HG02870 (cell line): ENCODE measurements at regions not wholly inside any gene's neighbourhood (a gene's known extent, or its start where the extent isn't known, plus 50 kb on each side); places are given as distances from the start of the nearest gene placed in this dataset.

Experiments
- ATAC-seq: cut with Tn5 transposase; IDR thresholded peaks from one replicate; pipeline ENCODE4 v1.9.1; 2021; ENCODE audit warnings: mild to moderate bottlenecking, moderate library complexity; ENCODE audit not compliant: unreplicated experiment

- no peak for ATAC-seq
These were observed 1435.4 kb upstream of the LRRTM1 start for GRCh38 chr2:81739966-81740365.

- ATAC-seq: no peak
These were observed 1430.4 kb upstream of the LRRTM1 start for GRCh38 chr2:81734981-81735380.

GRCh38 chr2:81714817-81715216 lies 1410.3 kb upstream of the LRRTM1 start:
- ATAC-seq: no peak

- ATAC-seq: no peak
These were observed 1402.3 kb upstream of the LRRTM1 start for GRCh38 chr2:81706856-81707255.

GRCh38 chr2:81703831-81704230 lies 1399.3 kb upstream of the LRRTM1 start:
- ATAC-seq: no peak

- no peak for ATAC-seq
These were observed 1388.0 kb upstream of the LRRTM1 start for GRCh38 chr2:81692566-81692965.

GRCh38 chr2:81675641-81676040 lies 1371.1 kb upstream of the LRRTM1 start:
- ATAC-seq: no peak

- no peak for ATAC-seq
These were observed 1368.4 kb upstream of the LRRTM1 start for GRCh38 chr2:81672923-81673322.

GRCh38 chr2:81672516-81672915 lies 1368.0 kb upstream of the LRRTM1 start:
- no peak for ATAC-seq

- no peak for ATAC-seq
These were observed 1366.3 kb upstream of the LRRTM1 start for GRCh38 chr2:81670885-81671284.

GRCh38 chr2:81661081-81661480 lies 1356.5 kb upstream of the LRRTM1 start:
- ATAC-seq: no peak

- no peak for ATAC-seq
These were observed 1353.7 kb upstream of the LRRTM1 start for GRCh38 chr2:81658227-81658626.

GRCh38 chr2:81650048-81650971 lies 1345.8 kb upstream of the LRRTM1 start:
- ATAC-seq: no peak

- ATAC-seq: no peak
These were observed 1344.3 kb upstream of the LRRTM1 start for GRCh38 chr2:81648806-81649205.

GRCh38 chr2:81648370-81648769 lies 1343.8 kb upstream of the LRRTM1 start:
- ATAC-seq: no peak

GRCh38 chr2:81647715-81648230 lies 1343.2 kb upstream of the LRRTM1 start:
- no peak for ATAC-seq

GRCh38 chr2:81645745-81646301 lies 1341.3 kb upstream of the LRRTM1 start:
- no peak for ATAC-seq

- no peak for ATAC-seq
These were observed 1339.6 kb upstream of the LRRTM1 start for GRCh38 chr2:81644189-81644588.

GRCh38 chr2:81624825-81625224 lies 1320.3 kb upstream of the LRRTM1 start:
- no peak for ATAC-seq

GRCh38 chr2:81600088-81600487 lies 1295.5 kb upstream of the LRRTM1 start:
- ATAC-seq: no peak

GRCh38 chr2:81598453-81598852 lies 1293.9 kb upstream of the LRRTM1 start:
- no peak for ATAC-seq

GRCh38 chr2:81589406-81589805 lies 1284.9 kb upstream of the LRRTM1 start:
- no peak for ATAC-seq
